Activated naive CD4-positive, alpha-beta T cell treated with Interleukin-2 at 50 U/mL for 16 hours (primary cell): ENCODE measurements at regions not wholly inside any gene's neighbourhood (a gene's known extent, or its start where the extent isn't known, plus 50 kb on each side); places are given as distances from the start of the nearest gene placed in this dataset.

Source experiments
- DNase-seq: peaks from one replicate; pipeline ENCODE4 v3.0.0-alpha.2; 2020

DNA sequence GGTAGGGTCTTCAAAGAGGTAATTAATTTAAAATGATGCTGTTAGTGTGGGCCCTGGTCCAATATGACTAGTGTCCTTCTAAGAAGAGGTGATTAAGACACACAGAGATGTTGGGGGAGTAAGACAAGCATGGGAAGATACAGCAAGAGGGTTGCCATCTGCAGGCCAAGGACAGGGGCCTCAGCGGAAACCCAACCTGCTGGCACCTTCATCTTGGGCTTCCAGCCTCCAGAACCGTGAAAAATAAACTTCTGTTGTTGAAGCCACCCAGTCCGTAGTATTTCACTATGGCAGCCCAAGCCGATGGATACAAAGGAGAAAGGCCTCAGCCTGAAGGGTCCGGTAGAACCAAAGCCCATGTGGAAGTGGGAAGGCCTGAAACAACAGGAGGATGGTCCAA is 161.7 kb upstream of the UBE2E1 start:
- no peak for DNase-seq

DNA sequence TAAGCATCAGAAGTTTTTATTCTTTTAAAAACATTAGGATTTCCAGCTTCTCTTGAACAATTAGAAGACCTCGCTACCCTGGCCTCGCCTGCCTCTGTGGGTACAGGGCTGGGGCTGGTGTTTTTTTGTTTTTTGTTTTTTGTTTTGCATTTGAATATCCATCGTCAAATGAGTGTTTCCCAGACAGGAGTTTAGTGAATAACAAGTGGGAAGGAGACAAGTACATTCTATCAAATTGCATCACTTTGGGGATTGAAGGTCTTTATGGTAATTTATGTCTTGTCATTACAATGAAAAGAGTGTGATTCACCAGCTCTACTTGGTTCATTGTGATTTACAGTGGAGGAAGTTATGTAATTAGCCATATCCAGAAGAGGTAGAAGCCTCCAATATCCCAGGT is 161.1 kb upstream of the UBE2E1 start:
- no peak for DNase-seq

DNA sequence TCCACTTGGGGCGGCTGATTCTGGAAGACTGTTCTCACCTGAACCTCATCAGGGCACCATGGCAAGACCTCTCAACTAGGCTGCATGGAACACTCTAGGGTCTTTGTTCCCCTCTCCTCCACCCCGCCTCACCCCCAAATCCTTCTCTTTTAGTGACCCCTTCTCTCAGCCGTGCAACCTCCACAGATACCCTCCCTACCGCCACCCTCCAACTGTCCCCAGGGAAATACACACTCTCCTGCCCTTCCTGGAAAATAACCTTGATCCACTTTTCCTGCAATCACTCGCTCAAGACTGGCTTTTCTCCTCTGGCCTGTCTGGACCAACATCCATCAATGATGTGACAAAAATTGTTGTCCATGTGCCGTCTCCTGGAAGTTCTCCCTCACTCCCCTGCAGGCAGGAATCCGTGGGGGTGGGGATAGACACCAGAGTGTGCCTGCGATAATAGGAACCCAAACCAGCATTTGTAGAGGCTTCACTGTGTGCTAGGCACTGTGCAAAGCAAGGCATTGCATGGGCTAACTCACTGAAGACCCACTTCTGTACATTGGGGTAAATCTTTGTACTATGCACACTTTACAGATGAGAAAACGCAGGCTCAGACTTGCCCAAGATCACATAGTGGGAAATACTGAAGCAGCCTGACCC is 160.1 kb upstream of the UBE2E1 start:
- DNase-seq: no peak

GRCh38 chr3:23646184-23646920 is 159.4 kb upstream of the UBE2E1 start:
- no peak for DNase-seq

DNA sequence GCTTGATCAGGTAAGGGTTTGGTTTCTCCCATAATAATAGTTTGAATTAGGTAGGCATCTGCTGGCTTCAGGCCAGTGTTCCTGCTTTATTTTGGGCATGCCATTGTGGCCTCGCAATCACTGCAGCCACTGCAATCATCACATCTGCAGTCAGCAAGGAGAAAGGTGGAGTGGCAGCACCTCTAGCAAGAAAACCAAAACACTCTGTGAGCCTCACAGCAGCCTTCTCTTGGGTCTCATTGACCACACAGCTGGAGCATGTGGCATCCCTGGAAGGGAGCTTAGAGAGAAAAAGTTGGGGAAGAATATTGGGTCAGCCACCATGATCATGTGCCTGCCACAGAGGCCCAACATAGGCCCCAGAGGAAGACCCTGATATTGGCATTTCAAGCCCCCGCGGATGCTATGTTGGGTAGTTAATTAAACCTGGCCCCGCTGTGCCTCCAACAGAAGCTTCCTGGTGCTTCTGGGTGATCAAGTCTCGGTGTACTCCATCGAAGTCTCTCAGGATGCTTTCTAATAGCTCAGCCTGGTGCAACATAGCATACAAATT is 158.0 kb upstream of the UBE2E1 start:
- no peak for DNase-seq

GRCh38 chr3:23648326-23648995 is 157.3 kb upstream of the UBE2E1 start:
- DNase-seq: no peak

GRCh38 chr3:23648996-23649395 is 156.8 kb upstream of the UBE2E1 start:
- no peak for DNase-seq

DNA sequence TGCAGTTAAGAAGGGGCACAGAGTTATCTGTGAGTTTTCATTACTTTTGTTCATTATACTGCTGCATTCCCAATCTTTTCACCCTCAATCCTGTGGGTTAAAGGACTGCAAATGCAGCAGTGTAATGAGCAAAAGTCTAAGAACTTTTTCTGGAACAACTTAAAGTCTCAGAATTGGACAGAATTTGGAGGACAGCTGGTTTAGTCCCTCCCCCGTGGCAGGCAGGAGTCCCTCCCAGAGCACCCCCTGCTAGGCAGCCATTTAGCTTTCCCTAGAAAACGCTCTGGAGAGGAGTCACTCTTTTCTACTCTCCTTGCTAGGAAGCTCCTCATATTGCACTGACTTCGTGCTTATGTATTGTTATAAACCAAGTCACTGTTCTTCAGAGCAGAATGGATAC is 156.3 kb upstream of the UBE2E1 start:
- no peak for DNase-seq

DNA sequence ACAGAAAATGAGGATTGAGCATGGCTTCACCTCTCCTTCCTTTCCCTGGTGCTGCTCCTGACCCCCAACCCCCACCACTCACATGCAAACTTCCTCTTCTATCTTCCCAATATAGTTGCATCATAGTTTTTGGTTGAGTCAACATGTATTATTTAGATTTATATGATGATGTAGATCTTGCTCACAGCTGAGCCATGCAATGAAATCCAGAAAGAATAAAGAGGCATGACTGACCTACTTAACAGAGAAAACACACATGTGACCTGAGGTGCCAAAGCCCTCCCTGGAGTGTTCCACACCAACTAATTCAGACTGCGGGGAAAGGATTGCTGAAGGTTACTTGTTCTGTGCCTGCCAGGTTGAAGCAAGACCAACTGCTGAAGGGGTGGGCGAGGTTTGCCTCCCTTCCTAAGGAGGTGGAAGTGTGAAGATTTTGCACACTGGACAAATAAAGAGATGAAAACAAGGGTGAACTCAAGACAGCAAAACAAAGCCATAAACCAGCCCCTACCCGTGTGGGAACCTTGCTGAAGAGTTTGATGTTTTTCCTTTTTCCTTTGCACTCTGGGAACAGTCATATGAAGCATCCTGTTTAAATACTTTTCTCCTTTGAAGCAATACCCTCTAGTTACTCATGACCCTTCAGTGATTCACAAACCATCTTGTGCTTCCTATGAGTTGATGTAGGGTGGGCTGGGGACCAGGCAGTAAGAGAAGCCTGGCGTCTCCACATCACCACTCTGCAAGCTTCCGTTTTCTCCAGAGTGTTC is 155.2 kb upstream of the UBE2E1 start:
- DNase-seq: no peak

GRCh38 chr3:23653647-23654525 is 151.9 kb upstream of the UBE2E1 start:
- DNase-seq: no peak

DNA sequence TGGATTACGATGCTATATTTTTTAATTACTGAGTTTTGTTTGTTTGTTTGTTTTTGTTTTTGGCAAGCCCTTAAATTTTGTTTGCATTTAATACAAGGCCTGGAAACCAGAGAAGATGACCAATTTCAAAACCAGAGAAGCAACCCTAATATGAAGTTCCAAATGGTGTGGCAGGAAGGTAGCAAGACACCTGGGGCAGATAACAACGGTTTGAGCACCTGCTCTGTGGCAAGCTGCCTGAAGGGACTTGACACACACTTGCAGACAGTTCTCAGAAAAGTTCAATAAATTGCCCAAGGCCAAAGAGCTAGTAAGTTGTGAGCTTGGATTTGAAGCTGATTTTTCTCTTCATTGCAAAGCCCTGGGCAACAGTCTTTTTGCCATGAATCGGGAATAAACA is 151.2 kb upstream of the UBE2E1 start:
- DNase-seq: no peak

GRCh38 chr3:23655749-23656148 is 150.0 kb upstream of the UBE2E1 start:
- DNase-seq: no peak

DNA sequence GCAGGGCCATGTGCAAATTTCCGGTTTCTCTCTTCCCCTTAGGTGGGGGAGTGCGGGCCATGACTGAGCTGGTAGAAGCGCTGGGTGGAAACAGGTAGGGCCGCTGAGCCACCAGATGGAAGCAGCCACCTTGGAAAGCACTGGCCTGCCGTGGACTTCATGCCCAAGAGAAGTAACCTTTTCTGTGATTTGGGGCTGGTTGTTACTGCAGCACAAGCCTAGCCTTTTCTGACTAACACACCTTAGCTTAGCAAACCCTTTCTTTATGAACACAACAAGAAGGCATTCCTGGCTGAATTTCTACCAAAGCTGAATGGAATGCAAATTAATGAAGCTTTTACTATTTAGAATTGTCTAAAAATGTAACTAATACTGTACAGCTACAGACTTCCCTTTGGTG is 149.6 kb upstream of the UBE2E1 start:
- DNase-seq: no peak

DNA sequence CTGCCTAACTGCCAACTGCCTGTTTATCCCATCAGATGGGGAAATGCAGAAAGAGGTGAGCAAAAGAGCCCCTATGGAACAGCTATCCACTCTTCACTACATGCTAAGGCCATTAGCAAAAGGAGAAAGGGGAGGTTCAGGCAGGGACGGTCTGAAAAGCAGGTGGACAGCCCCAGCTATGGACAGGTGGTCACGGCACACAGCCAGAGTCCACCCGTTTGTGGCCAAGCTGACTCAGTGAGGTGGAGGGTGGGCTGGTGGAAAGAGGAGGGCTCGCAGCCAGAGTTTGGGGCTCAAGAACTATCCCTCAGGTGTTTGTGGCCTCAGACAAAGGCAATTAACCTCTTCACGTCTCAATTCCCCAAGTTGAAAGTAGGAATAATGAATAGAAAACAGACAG is 148.9 kb upstream of the UBE2E1 start:
- no peak for DNase-seq

GRCh38 chr3:23657647-23658046 is 148.1 kb upstream of the UBE2E1 start:
- DNase-seq: no peak

DNA sequence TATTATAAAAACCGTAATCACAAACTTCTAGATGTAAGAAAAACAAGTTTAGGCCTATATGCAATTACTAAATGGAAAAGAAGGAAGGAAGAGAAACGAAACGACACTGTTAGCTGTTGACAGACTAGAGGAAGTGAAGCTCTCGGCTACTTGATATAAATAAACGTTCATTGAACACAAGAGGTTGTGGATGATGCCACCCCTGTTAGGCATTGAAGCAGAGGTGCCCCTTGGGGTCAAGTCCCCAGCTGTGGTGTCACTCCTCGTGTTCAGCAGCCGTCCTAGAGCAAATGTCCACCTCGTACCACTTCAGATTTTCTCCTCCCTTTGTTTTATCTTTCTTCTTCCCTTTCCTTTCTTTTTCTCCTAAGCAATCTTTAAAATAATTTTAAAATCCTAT is 146.5 kb upstream of the UBE2E1 start:
- no peak for DNase-seq

- no peak for DNase-seq
These were observed 145.8 kb upstream of the UBE2E1 start for GRCh38 chr3:23659840-23660430.

GRCh38 chr3:23662079-23662617 is 143.6 kb upstream of the UBE2E1 start:
- no peak for DNase-seq

GRCh38 chr3:23663246-23663645 is 142.5 kb upstream of the UBE2E1 start:
- DNase-seq: no peak

GRCh38 chr3:23663661-23664186 is 142.0 kb upstream of the UBE2E1 start:
- no peak for DNase-seq

DNA sequence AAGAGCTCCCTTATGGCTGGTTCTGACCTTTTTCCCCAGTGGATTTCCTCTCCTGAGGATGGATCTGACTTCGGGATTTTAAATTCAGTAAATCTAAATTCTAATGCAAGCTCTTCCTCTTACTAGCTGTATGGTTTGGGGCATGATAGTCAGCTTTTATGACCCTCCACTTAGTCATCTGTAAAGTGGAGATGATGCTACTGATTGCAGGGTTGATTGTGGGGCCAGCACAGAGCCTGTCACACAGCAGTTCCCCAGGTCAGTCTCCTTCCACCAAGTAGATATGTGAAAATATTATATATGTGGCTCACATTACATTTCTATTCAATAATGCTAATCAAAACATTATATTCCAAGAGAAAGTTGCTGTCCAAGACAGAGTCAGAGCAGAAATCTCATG is 141.3 kb upstream of the UBE2E1 start:
- DNase-seq: no peak
